C1 segment of cervical spinal cord (tissue), 14 donors: ENCODE measurements at regions not wholly inside any gene's neighbourhood (a gene's known extent, or its start where the extent isn't known, plus 50 kb on each side); places are given as distances from the start of the nearest gene placed in this dataset.
"Not testable (repeated sequence)": the region's sequence is repeated elsewhere in the genome, so short reads cannot be mapped to it uniquely, and the experiment has no call there.

ENCODE experiments used
- DNase-seq, 14 donors: peaks; one replicate each; lab custom pipeline; 2025; lab: John Stamatoyannopoulos, UW

DNA sequence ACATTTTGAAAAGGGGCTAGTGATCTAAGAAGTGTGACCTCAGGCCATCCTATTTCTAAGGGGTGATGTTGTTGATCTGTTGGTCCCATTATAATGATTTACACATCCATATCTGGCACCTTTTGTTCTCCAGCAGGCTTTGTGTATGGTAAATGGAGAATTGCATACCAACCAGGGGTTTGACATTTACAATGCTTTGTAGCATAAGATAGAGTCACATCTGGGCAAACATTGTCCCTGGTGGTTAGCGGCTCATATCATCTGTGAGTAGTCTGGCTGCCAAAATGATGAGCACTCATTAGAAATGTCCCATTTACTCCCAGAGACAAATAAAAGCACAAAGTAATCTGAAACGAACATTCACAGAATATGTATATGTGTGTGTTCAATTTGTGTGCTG is 1775.5 kb upstream of the CELF4 start:
- no peak for DNase-seq

GRCh38 chr18:39340418-39340817 is 1774.8 kb upstream of the CELF4 start:
- no peak for DNase-seq

GRCh38 chr18:39329496-39330275 is 1764.1 kb upstream of the CELF4 start:
- DNase-seq: no peak

- DNase-seq: no peak
Observed at GRCh38 chr18:39326772-39327171, 1761.2 kb upstream of the CELF4 start.

- no peak for DNase-seq
Observed at GRCh38 chr18:39325973-39326372, 1760.4 kb upstream of the CELF4 start.

GRCh38 chr18:39319141-39319540 is 1753.5 kb upstream of the CELF4 start:
- DNase-seq: no peak

- DNase-seq: peak in 1 of 14 donors; percentile 4
Observed at GRCh38 chr18:39318462-39318861, 1752.9 kb upstream of the CELF4 start.

GRCh38 chr18:39318008-39318407 is 1752.4 kb upstream of the CELF4 start:
- DNase-seq: peak in 4 of 14 donors; percentile 3 to 20 (median 12)

DNA sequence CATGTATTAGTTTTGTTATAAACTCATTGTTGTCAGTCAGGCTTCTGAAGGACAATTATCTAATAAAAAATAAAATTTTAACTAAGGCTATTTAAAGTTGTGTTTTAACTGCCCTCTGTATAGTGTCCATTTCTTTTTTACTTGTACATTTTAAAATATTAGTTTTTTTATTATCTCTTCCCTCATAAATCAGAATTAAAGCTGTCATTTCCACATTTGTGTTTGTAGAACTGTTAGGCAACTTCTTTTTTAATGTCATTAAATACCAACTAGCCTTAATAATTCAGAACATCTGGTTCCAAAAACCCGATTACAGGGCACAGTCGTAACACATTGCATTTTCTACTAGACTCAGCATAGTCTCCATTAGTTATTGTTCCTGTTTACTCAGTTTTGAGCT is 1749.0 kb upstream of the CELF4 start:
- DNase-seq: no peak

DNA sequence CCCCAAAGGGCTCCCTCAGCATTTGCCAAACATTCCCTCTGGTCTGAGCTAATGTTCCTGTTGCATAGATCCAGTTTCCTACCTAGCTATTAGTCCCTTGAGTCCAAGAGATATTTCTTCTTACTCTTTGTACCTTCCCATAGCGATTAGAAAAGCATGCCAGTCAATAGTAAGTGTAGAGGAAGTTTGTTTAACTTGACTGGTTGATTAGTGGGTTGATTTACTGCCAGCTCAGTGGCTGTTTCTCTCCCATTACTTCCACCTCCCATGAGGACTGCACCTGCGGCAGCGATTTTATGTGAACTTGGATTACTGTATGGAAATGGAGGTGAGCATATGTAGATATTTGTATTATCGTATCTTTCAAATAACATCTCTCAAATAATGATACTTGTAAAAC is 1748.4 kb upstream of the CELF4 start:
- DNase-seq: no peak

GRCh38 chr18:39311111-39311712 is 1745.6 kb upstream of the CELF4 start:
- no peak for DNase-seq

GRCh38 chr18:39308931-39309521 is 1743.4 kb upstream of the CELF4 start:
- not testable (repeated sequence) for DNase-seq

- DNase-seq: no peak
Observed at GRCh38 chr18:39305766-39306165, 1740.2 kb upstream of the CELF4 start.

DNA sequence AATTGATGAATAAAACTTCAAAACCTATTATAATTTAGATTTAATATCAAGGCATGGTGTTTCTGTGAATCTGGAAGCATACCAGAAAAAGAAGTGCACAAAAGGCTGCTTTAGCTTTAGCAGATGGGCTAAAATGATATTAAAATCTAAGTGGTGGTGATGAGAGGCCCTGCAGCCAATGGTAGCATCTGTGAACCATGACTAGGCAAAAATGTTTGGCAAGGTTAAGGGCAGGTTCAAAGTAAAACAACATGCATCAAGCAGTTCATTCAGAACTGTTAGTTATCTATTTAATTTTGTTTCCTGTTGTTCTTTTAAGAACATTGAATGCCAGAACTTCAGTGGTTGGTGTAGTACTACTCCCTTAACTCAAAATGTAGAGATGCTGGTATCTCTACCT is 1736.9 kb upstream of the CELF4 start:
- no peak for DNase-seq

GRCh38 chr18:39299152-39299551 is 1733.6 kb upstream of the CELF4 start:
- no peak for DNase-seq

DNA sequence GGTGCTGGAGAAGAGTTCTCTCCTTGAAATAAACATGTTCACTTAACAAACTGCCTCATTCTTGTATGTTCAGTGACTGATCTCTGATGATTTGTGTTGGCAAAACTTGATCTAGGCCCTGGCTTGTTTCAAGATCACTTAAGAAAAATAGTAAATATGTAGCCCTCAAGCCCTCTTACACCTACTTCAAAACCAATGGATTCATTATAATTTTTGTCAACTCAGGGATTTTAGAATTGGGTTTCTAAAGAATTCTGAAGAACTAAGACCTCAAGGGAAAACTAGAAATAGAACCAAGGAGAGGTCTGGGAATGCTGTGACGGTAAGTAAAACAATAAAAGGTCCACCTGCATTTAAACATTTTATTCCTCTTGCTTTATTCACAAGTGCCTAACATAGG is 1731.6 kb upstream of the CELF4 start:
- no peak for DNase-seq

GRCh38 chr18:39296293-39296888 is 1730.8 kb upstream of the CELF4 start:
- no peak for DNase-seq

- DNase-seq: no peak
Observed at GRCh38 chr18:39276764-39277163, 1711.2 kb upstream of the CELF4 start.

- no peak for DNase-seq
Observed at GRCh38 chr18:39274535-39274934, 1708.9 kb upstream of the CELF4 start.

GRCh38 chr18:39272230-39272629 is 1706.6 kb upstream of the CELF4 start:
- no peak for DNase-seq

GRCh38 chr18:39271654-39272053 is 1706.1 kb upstream of the CELF4 start:
- DNase-seq: no peak

DNA sequence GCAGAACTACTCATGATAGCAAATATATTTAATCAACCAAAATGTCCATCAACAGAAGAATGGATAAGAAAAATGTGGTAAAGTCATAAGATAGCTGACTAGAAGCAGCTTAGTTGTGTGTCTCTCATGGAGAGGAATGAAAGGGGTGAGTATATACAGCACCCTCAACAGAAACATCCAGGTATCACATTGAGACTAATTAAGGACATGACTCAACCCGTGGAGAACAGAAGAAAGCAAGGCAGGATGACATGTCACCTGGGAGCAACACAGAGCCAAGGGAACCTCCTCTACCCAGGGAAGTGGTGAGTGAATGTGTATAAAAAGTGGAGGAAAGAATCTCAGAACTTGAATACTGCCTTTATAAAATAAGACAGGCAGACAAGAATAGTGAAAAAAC is 1695.0 kb upstream of the CELF4 start:
- DNase-seq: no peak

GRCh38 chr18:39259736-39260135 is 1694.1 kb upstream of the CELF4 start:
- no peak for DNase-seq
